Gastroesophageal sphincter (tissue), 3 donors: ENCODE measurements at regions not wholly inside any gene's neighbourhood (a gene's known extent, or its start where the extent isn't known, plus 50 kb on each side); places are given as distances from the start of the nearest gene placed in this dataset.

Source experiments
- CTCF ChIP-seq, 4 experiments: fragments of 200-600 bp in 2 of 4; fragments of 450-650 bp in 2 of 4; sonication (generic) in 1 of 4; IDR thresholded peaks; one replicate each; pipeline ENCODE4 v1.5.1; 2017 to 2019; ENCODE audit warnings: antibody characterized with exemption in 4 of 4, mild to moderate bottlenecking in 2 of 4, moderate library complexity in 2 of 4
- POLR2AphosphoS5 ChIP-seq: sonication (generic); formaldehyde crosslinking; IDR thresholded peaks from one replicate; pipeline ENCODE4 v1.6.1; 2017; ENCODE audit warnings: antibody characterized with exemption

GRCh38 chr14:85764822-85765221 lies 234.9 kb downstream of the FLRT2 start:
- no peak for TF ChIP-seq CTCF (IDR thresholded peaks at IDR 0.05)
- no peak for TF ChIP-seq POLR2AphosphoS5
